HG02973 (cell line): ENCODE measurements at regions not wholly inside any gene's neighbourhood (a gene's known extent, or its start where the extent isn't known, plus 50 kb on each side); places are given as distances from the start of the nearest gene placed in this dataset.
"Not testable (repeated sequence)": the region's sequence is repeated elsewhere in the genome, so short reads cannot be mapped to it uniquely, and the experiment has no call there.

ENCODE experiments used
- ATAC-seq: cut with Tn5 transposase; IDR thresholded peaks from one replicate; pipeline ENCODE4 v1.9.1; 2021; ENCODE audit warnings: moderate library complexity; ENCODE audit not compliant: unreplicated experiment

DNA sequence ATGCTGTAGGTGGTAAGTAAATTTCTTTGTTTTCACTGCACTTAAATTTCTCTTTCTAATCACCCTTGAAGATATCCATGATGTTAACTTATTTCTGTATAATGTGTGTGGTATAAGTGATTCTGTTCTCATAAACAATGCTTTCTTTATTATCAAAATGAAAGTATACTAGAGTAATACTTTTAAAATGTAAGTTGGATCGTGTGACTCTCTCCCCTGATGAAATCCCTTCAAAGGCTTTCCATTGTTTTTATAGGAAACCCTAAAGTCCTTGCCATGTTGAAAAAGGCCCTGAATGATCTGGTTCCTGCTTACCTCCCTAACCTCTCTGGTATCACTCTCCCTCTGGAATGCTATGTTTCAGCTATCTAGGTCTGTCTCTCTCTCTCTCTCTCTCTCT is 191.1 kb upstream of the LHX8 start:
- ATAC-seq: no peak

DNA sequence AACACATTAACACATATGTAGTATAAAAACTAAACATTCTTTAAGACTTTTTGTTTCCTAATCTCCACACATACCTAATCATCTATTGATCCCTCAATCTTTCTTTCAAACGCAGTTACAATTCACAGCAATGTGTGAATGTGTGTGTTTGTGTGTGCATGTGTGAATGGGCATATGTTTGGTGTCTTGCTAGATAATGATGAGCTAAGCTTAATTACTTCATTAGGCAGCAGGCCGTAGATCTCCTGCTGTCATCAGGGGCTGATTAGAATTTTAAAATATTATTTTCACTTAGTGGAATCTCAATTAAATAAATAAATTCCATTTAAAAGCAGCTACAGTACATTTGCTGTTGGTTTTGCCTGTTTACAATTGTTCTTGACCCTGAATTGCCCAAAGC is 187.8 kb upstream of the LHX8 start:
- no peak for ATAC-seq

DNA sequence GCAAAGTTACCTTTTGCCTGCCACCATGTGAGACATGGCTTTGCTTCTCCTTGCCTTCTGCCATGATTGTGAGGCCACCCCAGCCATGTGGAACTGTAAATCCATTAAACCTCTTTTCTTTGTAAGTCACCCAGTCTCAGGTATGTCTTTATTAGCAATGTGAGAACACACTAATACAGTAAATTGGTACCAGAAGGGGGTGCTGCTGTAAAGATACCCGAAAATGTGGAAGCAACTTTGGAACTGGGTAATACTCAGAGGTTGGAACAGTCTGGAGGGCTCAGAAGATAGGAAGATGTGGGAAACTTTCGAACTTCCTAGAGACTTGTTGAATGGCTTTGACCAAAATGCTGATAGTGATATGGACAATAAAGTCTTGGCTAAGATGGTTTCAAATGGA is 184.8 kb upstream of the LHX8 start:
- not testable (repeated sequence) for ATAC-seq

DNA sequence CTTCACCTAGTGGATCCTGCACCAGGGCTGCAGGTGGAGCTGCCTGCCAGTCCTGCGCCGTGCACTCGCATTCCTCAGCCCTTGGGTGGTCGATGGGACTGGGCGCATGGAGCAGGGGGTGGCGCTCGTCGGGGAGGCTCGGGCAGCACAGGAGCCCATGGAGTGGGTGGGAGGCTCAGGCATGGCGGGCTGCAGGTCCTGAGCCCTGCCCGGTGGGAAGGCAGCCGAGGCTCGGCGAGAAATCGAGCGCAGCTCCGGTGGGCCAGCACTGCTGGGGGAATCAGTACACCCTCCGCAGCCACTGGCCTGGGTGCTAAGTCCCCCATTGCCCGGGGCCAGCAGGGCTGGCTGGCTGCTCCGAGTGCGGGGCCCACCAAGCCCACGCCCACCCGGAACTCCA is 182.2 kb upstream of the LHX8 start:
- ATAC-seq: not testable (repeated sequence)

DNA sequence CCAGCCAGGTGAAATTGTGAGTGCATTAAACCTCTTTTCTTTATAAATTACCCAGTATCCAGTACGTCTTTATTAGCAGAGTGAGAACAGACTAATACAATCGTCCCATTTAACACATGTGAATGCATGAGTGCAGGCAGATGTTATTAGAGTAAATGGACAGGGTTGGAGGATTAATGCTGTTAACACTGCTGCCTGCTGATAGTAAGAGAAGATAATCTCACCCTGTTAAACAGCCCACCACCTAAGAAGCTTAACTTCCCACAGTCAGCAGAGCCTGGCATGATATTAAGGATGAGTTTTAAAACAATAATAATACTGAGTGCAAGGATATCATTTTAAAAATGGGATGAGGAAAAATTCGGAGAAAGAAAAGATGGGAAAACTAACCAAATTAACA is 181.4 kb upstream of the LHX8 start:
- ATAC-seq: no peak

DNA sequence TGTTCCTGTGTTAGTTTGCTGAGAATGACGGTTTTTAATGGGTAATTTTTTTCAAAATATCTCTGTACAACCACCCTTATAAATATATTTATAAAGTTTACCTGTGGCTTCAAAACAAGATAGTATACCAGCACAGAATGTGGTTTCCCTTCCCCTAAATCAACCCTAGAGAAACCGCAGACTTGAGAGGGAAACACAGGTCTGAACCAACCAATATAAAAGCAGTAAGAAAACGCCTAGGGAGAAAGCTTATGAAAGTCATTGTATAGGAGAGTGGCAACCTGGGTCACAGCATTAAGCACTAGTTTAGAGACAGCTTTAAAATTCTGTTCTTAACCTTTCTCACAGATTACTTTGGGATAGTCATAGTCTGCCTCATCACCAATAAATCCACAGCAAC is 180.6 kb upstream of the LHX8 start:
- no peak for ATAC-seq

DNA sequence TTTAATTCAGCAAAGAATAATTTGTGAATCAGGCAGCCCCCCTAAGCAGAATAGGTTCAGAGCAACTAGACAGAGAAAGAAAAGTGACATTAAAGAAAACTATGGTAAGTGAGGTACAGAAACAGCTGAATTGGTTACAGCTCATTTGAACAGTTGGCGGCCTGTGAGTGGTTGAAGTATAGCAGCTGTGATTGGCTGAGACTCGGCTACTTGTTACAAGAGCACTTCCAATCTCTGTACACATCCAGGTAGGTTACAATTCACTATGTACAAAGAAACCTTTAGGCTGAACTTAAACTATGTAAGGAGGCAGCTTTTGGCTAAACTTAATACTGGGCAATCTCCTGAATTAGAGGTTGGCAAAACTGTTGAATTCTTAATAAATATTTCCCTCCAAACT is 171.1 kb upstream of the LHX8 start:
- no peak for ATAC-seq

DNA sequence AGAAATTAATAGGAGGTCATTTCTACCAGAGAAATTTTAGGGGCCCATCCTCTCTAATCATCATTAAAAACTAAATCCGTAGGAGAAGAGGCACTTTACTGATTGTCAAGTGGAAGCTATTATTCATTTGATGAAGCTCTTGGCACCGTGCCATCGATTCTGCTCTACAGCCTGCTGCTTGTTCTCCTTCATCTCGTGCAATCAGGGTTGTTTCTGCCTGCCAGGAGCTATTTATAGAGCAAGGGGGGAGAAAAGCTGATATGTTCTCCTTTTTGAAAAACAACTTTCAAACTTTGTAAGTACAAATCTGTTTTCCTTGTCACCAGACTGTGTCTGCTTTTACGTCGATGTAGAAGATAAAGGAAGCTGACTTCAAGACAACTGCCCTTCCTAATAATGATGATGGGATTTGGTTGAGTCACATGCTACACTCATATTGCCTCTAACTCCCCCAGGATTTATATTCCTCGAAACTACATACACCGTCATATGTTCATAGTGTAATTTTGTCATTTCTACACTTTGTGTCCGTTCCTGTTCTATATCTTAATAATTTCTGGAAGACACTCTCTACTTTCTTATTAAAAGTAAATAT is 169.6 kb upstream of the LHX8 start:
- ATAC-seq: no peak

DNA sequence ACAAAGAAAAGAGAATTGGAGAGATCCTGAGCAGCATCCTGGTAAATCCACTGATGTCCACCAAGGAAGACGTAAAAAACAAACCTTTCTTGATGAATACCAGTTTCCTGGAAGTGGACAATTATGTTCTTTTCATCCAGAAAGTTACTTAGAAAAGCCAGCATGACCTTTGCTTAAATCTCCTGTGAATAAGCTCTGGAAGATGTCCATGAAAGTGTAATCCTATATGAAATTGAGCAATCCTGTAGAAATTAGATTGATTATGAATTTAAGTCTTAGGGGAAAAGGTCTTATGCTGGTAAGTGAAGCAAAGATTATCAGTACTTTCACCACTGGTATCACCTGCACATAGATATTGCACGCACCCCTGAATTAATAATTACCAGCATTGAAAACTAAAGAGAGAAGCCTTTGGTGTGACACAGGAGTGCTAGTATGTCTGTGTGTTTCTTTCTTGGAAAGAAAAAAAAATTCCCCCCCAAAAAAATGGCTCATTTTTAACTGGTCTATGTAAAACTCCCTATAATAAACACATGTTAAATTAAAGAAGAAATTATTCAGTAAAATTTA is 164.5 kb upstream of the LHX8 start:
- no peak for ATAC-seq

DNA sequence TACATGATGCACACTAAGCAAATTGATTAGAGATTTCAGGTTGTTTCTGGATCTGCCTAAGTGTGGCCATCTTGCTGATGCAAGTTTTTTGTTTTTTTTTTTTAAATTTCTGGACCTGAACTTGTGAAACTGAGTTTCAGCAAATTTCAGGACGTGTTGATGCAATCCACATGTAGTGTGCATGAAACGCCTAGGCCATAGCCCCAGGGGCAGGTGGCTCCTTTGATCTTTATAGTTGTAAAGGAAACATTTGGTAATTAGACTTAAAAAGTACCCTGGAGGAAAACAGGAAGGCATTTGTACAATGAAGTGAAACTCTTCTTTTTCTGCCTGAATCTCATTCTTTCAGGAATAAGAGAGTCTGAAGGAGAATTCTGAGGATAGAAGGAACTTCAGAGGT is 162.2 kb upstream of the LHX8 start:
- no peak for ATAC-seq

DNA sequence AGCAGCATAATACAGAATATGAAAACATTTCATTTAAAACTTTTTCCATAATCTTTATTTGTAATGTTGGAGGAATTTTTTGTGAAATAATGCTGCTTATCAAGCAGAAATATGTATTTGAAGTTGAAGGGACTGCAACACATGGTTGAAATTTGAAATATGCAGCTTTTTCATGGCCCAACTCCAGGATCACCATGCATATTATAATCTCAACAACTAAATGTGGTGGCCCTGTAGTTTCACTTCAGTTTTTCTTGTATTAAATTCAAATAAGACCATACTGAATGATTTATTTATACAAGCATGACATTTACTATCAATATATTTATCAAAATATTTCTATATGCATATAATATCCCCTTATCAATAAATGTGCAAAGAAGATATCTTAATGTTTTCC is 157.7 kb upstream of the LHX8 start:
- no peak for ATAC-seq

DNA sequence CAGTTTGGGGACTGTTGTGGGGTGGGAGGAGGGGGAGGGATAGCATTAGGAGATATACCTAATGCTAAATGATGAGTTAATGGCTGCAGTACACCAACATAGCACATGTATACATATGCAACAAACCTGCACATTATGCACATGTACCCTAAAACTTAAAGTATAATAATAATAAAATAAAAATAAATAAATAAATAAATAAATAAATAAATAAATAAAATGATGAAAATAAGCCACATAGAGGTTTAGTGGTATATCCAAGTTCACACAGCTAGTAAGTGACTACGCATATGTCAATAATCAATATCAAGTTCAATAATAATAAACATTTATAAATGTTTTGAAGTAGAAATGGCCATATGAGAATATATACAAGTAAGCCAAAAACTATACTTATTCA is 141.7 kb upstream of the LHX8 start:
- not testable (repeated sequence) for ATAC-seq

DNA sequence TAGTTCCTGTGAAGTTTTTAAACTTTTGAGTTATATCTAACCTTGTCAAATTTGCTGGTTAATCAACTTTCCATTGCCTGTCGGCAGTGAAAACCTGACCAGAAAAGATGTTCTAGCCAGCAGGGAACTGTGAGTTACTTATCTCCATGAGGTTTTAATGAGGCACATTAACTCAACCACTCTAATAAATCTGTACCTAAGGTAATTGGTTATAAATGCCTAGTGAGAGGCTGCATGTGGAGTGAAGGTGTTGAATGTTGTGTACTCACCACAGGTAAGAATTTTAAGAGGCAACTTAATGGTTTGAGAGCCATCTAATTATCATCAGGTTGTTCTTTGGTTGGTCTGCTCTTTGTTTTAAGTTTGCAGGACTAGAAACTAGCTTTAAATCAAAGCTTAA is 138.4 kb upstream of the LHX8 start:
- no peak for ATAC-seq

DNA sequence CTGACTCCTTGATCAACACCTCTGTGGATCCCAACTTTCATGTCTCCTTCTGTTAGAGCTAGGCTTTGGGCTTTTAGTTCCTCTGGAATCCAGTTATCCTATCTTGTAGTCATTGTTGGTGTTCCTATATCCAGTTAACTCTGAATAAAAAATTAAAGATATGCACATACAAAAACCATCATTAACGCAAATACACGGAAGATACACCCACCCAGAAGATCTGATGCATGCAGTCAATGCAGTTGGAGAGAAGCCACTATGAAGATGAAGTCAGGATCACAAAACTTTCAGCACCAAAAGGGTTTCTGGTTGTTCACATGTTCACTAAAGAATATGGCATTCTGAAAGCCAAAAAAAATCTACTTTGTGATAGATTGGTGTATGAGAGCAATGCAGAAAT is 123.6 kb upstream of the LHX8 start:
- no peak for ATAC-seq

DNA sequence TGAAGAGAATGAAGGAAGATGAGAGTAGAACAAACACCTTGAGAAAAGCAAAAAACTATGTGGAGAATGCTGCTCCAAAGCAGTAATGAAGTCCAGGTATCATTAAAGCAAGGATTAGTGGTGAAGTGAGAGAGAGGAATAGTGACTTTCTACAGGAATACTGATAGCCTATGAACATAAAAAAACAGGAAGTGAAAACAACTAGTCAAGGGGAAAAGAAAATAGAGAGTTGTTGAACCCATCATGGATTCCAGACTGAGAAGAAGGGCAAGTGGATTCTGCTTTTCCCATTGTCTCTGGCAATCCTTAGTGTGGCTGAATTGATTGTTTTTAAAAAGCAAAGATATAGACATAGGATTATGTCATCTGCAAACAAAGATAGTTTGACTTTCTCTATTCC is 119.9 kb upstream of the LHX8 start:
- ATAC-seq: no peak

DNA sequence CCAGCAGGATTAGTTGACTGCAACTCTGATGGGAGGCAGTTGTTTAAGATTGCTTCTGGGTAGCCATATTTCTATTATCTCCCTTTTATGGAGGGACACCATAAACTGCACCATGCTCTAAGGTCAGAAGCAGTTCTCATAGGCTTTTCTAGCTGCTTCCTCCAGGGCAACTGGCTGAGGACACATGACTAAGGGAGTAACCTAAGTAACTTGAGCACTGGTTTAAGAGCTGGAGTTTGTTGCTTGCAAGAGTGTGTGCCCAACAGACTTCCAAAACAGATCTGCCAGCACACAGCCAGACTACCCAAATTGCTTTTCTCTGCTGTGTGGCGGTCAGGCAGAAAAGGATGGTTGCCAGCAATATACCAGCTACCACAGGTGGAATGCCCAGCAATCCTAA is 111.2 kb upstream of the LHX8 start:
- no peak for ATAC-seq

DNA sequence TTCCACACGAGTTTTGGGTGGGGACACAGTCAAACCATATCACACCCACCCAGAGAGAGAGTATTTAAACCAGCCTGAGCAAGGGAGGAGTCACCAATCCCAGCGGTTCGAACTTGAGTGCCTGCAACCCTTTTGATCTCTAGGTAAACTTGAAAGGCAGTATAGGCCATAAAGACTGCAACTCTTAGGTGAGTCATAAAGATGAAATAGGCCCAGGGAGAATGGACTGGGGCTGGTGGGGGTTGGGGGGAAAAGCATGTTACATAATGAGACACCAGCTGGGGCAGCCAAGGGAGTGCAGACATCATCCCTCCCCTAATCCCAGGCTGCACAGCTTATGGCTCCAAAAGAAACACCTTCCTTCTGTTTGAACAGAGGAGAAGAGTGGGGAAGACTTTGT is 99.8 kb upstream of the LHX8 start:
- ATAC-seq: no peak

DNA sequence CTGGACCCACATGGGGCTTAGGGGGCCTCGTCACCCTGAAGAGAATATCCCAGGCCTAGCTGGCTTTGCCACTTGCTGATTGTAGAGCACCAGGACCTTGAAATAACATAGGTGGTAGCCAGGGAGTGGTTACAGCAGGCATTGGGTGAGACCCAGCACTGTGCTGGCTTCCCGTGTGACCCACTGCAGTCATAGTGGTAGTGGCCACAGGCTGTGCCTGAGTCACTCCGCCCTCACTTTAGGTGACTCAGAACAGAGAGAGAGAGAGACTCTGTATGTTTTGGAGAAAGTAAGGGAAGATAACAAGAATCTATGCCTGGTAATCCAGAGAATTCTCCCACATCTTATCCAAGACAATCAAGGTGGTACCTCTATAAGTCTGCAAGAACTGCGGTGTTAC is 98.7 kb upstream of the LHX8 start:
- no peak for ATAC-seq

DNA sequence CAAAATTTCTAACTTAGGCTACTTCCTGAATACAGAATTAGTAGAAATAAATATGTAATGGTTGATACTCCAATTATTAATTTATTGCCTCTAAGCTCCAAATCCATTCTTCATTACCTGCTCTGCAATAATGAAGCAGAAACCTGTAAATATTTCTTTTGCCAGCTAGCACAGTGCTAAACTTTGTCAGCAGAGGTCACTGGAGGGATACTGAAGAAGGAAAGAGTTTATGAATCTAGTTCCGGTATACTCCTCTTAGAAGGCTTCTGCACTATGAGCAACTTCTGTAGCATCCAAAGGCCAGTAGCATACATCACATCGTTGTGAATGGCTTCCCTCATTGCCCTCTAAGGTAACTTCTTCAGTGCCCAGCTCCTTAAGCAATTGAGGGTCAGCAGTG is 81.0 kb upstream of the LHX8 start:
- no peak for ATAC-seq

DNA sequence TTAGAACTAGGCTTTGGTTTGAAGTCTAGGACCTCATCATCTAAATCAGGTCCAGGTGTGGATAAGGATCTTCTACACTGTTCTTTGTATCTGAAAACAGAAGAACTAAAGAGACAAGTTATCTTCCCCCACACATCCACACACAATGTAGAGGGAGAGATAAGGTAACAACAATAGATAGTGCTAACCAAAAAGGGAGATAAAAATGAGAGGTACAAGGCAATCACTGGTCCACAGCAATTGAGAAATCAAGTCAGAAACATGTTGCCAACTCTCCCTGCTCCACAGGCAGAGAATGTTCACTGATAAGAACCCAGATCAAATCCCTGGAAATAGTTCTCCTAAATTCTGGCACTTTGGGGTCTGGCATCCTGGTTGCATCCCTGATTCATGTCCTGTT is 75.8 kb upstream of the LHX8 start:
- no peak for ATAC-seq

DNA sequence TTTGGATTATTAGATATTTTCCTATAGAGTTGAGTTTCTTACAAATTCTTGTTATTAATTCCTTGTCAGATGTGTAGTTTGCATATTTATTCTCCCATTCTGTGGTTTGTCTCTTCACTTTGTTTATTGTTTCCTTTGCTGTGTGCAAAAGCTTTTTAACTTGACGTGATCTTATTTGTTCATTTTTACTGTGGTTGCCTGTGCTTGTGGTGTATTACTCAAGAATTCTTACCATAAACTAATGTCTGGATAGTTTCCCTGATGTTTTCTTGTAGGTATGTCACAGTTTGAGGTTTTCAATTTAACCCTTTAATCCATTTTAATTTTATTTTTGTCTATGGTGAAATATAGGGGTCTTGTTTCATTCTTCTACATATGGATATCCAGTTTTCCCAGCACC is 72.1 kb upstream of the LHX8 start:
- no peak for ATAC-seq

DNA sequence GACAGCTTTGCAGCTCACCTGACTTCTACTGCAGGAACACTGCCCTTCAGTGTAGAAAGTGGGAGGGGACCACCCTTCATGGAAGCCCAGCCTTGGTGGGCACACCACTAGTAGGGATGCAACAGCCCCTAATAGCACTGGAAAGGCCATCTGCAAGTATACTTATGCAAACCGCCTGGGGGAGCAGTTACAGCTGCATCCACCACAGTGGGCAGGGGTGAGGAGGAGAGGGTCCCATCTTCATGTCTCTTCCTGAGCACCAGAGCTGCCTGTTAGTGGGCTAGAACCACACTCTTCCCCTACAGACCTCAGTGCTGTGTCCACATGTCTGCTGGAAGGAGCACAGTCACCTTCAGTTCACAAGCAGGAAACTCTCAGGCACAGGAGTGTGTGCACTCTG is 66.2 kb upstream of the LHX8 start:
- ATAC-seq: no peak

DNA sequence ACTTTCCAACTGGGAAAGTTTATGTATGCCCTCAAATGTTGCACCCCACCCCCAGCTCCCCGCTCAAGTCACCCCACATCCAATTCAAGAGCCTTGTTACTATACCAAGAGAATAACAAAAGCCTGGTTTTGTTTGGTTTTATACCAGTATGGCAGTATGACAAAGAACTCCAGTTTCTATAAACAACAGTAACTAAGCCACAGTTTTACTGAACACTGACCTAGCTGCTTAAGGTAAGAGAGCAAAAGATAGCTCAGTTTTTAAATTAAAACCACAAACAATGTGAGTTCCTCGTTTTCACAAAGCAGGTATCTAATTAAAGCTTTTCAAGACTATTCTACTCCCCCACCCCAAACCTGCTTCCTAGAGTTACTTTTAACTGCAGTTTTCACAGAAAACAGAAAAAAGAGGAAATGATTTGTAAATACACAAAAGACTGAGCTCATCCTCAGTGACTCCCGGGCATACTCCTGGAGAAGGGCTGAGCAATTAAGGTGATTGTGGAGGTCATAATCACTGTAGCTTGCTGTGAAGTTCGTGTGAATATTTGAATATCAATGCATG is 59.3 kb upstream of the LHX8 start:
- no peak for ATAC-seq
